ENCODE measurements at regions not wholly inside any gene's neighbourhood (a gene's known extent, or its start where the extent isn't known, plus 50 kb on each side); places are given as distances from the start of the nearest gene placed in this dataset.

DNA sequence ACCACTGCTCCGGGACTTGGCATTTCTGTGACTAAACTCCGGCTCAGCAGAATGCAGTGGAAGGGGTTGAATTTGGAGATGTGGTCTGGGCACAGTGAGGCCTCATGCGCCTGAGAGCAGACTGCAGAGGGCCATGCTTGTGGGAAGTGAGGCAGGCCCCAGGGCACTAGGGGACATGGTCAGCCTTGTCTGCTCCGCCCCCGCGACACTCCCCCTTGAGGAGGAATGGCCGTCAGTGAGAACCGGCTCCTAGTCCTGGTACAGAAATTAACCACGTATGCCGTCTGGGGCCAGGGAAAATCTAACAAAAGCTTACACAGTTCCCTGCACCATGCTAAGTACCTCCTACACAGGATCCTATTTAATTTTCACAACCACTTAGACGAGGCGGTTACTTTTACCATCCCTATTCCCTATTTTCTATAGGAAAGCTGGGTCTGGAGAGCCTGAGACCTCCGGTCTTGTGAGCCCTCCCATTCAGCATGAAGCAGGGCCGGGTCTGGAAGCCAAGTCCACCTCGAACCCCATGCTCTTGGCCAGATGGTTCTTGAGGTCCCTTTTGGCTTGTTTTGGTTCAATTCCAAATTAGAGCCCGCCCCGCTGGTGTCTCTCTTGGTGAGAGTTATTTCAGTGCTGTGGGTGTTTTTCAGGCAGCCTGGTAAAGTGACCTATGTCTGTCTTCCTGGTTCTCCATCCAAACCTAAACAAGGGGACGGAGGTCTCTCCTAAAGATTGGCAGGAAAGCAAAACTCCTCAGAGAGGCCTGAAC is 87.7 kb upstream of the PITRM1 start:
- TF ChIP-seq SPI1 (IDR thresholded peaks at IDR 0.05; ENCODE audit: borderline replicate concordance, low read depth) (no peak), POLR2AphosphoS5 (IDR thresholded peaks at IDR 0.05; ENCODE audit: low read depth) (no peak), GABPA (IDR thresholded peaks at IDR 0.05; ENCODE audit: low read depth) (no peak)
- TF ChIP-seq, protein P1, sequence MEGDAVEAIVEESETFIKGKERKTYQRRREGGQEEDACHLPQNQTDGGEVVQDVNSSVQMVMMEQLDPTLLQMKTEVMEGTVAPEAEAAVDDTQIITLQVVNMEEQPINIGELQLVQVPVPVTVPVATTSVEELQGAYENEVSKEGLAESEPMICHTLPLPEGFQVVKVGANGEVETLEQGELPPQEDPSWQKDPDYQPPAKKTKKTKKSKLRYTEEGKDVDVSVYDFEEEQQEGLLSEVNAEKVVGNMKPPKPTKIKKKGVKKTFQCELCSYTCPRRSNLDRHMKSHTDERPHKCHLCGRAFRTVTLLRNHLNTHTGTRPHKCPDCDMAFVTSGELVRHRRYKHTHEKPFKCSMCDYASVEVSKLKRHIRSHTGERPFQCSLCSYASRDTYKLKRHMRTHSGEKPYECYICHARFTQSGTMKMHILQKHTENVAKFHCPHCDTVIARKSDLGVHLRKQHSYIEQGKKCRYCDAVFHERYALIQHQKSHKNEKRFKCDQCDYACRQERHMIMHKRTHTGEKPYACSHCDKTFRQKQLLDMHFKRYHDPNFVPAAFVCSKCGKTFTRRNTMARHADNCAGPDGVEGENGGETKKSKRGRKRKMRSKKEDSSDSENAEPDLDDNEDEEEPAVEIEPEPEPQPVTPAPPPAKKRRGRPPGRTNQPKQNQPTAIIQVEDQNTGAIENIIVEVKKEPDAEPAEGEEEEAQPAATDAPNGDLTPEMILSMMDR (IDR thresholded peaks at IDR 0.05; ENCODE audit: insufficient read depth, low read length), result no peak
- TF ChIP-seq, protein P2, sequence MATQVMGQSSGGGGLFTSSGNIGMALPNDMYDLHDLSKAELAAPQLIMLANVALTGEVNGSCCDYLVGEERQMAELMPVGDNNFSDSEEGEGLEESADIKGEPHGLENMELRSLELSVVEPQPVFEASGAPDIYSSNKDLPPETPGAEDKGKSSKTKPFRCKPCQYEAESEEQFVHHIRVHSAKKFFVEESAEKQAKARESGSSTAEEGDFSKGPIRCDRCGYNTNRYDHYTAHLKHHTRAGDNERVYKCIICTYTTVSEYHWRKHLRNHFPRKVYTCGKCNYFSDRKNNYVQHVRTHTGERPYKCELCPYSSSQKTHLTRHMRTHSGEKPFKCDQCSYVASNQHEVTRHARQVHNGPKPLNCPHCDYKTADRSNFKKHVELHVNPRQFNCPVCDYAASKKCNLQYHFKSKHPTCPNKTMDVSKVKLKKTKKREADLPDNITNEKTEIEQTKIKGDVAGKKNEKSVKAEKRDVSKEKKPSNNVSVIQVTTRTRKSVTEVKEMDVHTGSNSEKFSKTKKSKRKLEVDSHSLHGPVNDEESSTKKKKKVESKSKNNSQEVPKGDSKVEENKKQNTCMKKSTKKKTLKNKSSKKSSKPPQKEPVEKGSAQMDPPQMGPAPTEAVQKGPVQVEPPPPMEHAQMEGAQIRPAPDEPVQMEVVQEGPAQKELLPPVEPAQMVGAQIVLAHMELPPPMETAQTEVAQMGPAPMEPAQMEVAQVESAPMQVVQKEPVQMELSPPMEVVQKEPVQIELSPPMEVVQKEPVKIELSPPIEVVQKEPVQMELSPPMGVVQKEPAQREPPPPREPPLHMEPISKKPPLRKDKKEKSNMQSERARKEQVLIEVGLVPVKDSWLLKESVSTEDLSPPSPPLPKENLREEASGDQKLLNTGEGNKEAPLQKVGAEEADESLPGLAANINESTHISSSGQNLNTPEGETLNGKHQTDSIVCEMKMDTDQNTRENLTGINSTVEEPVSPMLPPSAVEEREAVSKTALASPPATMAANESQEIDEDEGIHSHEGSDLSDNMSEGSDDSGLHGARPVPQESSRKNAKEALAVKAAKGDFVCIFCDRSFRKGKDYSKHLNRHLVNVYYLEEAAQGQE (IDR thresholded peaks at IDR 0.05; ENCODE audit: insufficient replicate concordance, low read depth), result no peak
- Histone ChIP-seq H3K27ac (replicated peaks) (no peak overlapping the region), H3K4me3 (replicated peaks; ENCODE audit: insufficient read depth, low read length) (no peak overlapping the region), H3K27me3 (ENCODE audit: insufficient read depth, poor library complexity, severe bottlenecking) (no peaks in the 10 kb centered on the region)
- DNase-seq (ENCODE audit: low read depth in 1 of 2, low spot score in 1 of 2), result no peak

DNA sequence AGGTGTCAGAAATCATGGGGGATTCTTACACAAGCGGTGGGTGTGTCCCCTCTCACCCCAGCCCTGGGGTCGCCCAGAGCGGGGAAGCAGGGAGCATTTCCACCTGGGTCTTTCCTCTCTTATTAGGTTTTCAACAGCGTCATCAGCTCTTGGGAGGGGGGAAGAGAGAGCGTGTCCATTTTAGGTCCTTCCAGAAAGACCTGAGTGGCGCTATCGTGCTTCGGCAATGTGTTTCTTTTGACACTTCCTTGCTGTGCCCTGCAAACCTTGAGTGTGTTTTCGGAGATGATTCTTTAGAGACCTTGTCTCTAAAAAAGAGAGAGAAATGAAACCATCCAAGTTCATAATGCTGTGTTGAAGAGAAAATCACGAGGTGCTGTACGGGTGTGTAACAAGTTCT is 86.9 kb upstream of the PITRM1 start:
- no peaks in the 10 kb centered on the region for H3K27me3 ChIP-seq (ENCODE audit: insufficient read depth, poor library complexity, severe bottlenecking)
- no peak for TF ChIP-seq SPI1 (IDR thresholded peaks at IDR 0.05; ENCODE audit: borderline replicate concordance, low read depth)
- no peak for TF ChIP-seq GABPA (IDR thresholded peaks at IDR 0.05; ENCODE audit: low read depth)
- no peak overlapping the region for H3K27ac ChIP-seq (replicated peaks)
- H3K4me3 ChIP-seq (replicated peaks; ENCODE audit: insufficient read depth, low read length), result no peak overlapping the region
- DNase-seq (ENCODE audit: low read depth in 1 of 2, low spot score in 1 of 2), result no peak

DNA sequence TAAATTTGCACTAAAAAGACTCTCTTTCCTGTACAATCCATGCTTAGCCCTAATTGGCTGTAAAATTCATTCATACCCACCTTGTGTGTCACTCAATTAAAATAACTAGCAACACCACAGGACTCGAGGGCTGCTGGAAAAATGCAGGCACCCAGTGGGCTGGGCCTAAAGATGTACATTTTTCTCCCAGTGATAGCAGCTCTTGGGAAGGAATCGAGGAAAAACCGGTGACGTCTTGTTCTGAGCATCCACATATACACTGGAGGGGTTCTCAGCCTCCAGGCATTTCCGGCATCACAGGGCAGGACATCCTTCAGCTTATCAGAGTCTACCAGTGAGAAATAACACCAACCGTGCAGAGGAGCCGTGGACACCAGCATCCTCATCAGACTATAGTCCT is 85.8 kb upstream of the PITRM1 start:
- H3K27ac ChIP-seq (replicated peaks), result no peak overlapping the region
- no peak for TF ChIP-seq SPI1 (IDR thresholded peaks at IDR 0.05; ENCODE audit: borderline replicate concordance, low read depth)
- TF ChIP-seq GABPA (IDR thresholded peaks at IDR 0.05; ENCODE audit: low read depth), result no peak
- TF ChIP-seq, protein P1 (IDR thresholded peaks at IDR 0.05; ENCODE audit: insufficient read depth, low read length), result no peak
- no peak for TF ChIP-seq POLR2AphosphoS5 (IDR thresholded peaks at IDR 0.05; ENCODE audit: low read depth)
- TF ChIP-seq, protein P2 (IDR thresholded peaks at IDR 0.05; ENCODE audit: insufficient replicate concordance, low read depth), result no peak
- DNase-seq (ENCODE audit: low read depth in 1 of 2, low spot score in 1 of 2), result no peak
- H3K4me3 ChIP-seq (replicated peaks; ENCODE audit: insufficient read depth, low read length), result no peak overlapping the region
- H3K27me3 ChIP-seq (ENCODE audit: insufficient read depth, poor library complexity, severe bottlenecking), result no peaks in the 10 kb centered on the region

DNA sequence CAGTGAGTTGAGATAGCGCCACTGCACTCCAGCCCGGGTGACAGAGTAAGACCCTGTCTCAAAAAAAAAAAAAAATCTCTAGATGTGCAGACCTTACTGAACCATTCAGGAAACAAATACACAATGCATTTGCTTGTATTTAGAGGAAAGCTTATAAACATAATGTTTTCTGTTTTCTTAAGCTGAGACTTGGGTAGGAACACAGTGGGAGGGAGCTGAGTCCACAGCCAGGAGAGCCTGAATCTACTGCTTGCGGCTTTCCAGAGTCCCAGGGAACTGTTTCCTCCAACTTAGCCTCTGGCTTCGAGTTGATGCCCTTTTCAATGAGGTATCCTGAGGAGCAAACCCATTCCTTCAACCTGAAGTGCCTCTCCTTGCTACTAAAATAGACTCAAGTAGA is 83.0 kb upstream of the PITRM1 start:
- H3K27me3 ChIP-seq (ENCODE audit: insufficient read depth, poor library complexity, severe bottlenecking), result no peaks in the 10 kb centered on the region
- no peak overlapping the region for H3K27ac ChIP-seq (replicated peaks)
- DNase-seq (ENCODE audit: low read depth in 1 of 2, low spot score in 1 of 2), result no peak
- TF ChIP-seq, protein P1 (IDR thresholded peaks at IDR 0.05; ENCODE audit: insufficient read depth, low read length), result no peak
- TF ChIP-seq GABPA (IDR thresholded peaks at IDR 0.05; ENCODE audit: low read depth) (no peak), SPI1 (IDR thresholded peaks at IDR 0.05; ENCODE audit: borderline replicate concordance, low read depth) (no peak), POLR2AphosphoS5 (IDR thresholded peaks at IDR 0.05; ENCODE audit: low read depth) (no peak)
- TF ChIP-seq, protein P2 (IDR thresholded peaks at IDR 0.05; ENCODE audit: insufficient replicate concordance, low read depth), result no peak
- no peak overlapping the region for H3K4me3 ChIP-seq (replicated peaks; ENCODE audit: insufficient read depth, low read length)
